H1 (cell line): ENCODE measurements at regions not wholly inside any gene's neighbourhood (a gene's known extent, or its start where the extent isn't known, plus 50 kb on each side); places are given as distances from the start of the nearest gene placed in this dataset.

Experiments
- CTCF ChIA-PET: fragments of 300-600 bp; sonication (Branson Sonifier 250); formaldehyde crosslinking; loops from one replicate; lab custom pipeline; 2021; ENCODE audit not compliant: partially characterized antibody; lab: Charles Lee
- POLR2A ChIA-PET: fragments of 300-600 bp; sonication (Branson Sonifier 250); formaldehyde crosslinking; loops from one replicate; lab custom pipeline; 2021; ENCODE audit warnings: inconsistent platforms; ENCODE audit not compliant: partially characterized antibody; lab: Charles Lee
- DNase-seq, 2 experiments: peaks; one replicate each; pipeline versions ENCODE4 v3.0.0 to v3.0.0-alpha.2; 2010 to 2022; ENCODE audit warnings: low spot score in 2 of 2, low read depth in 1 of 2, mixed read lengths in 1 of 2
- FAIRE-seq: peaks from 2 replicates; lab custom pipeline; 2011; peaks lifted over from hg19 to GRCh38; lab: Jason Lieb, UNC
- H2AFZ ChIP-seq: 2 replicates; pipeline ENCODE4 v1.8.1; 2012; ENCODE audit warnings: low read length, inconsistent platforms
- H2AK5ac ChIP-seq: 2 replicates; pipeline ENCODE4 v1.6.1; 2013; ENCODE audit warnings: low read depth, low read length
- H2BK120ac ChIP-seq: replicated peaks from 2 replicates; pipeline ENCODE3; 2013; ENCODE audit warnings: low read depth, low read length, inconsistent platforms
- H2BK12ac ChIP-seq: 2 replicates; pipeline ENCODE4 v1.6.1; 2013; ENCODE audit warnings: low read depth, low read length
- H2BK15ac ChIP-seq: 2 replicates; pipeline ENCODE4 v1.6.1; 2013; ENCODE audit warnings: low read length
- H2BK20ac ChIP-seq: 2 replicates; pipeline ENCODE4 v1.6.1; 2013; ENCODE audit warnings: low read length
- H2BK5ac ChIP-seq: 2 replicates; pipeline ENCODE4 v1.6.1; 2013; ENCODE audit warnings: low read depth, low read length
- H3K14ac ChIP-seq: 2 replicates; pipeline ENCODE4 v1.6.1; 2013; ENCODE audit warnings: inconsistent platforms; ENCODE audit not compliant: insufficient read length
- H3K18ac ChIP-seq: 2 replicates; pipeline ENCODE4 v1.6.1; 2013; ENCODE audit warnings: low read length; ENCODE audit errors: extremely low read depth
- H3K23ac ChIP-seq: 2 replicates; pipeline ENCODE4 v1.6.1; 2013; ENCODE audit warnings: inconsistent platforms; ENCODE audit not compliant: insufficient read length
- H3K23me2 ChIP-seq: 2 replicates; pipeline ENCODE4 v1.6.1; 2013; ENCODE audit warnings: low read depth, low read length
- H3K27ac ChIP-seq: 2 replicates; pipeline ENCODE4 v1.6.1; 2011; ENCODE audit warnings: low read depth, low read length, inconsistent platforms
- H3K27me3 ChIP-seq, 4 experiments: replicated peaks in 1 of 4; 1 replicate in 1 of 4; 2 replicates in 3 of 4; pipeline versions ENCODE4 v1.6.1 to v1.8.1; 2011 to 2013; ENCODE audit warnings: low read length in 3 of 4, mild to moderate bottlenecking in 3 of 4, inconsistent platforms in 2 of 4, mixed read lengths in 2 of 4, moderate library complexity in 1 of 4; ENCODE audit not compliant: control insufficient read depth in 3 of 4, insufficient read depth in 3 of 4; ENCODE audit errors: extremely low read depth in 1 of 4
- H3K36me3 ChIP-seq, 4 experiments: 2 replicates each; pipeline versions ENCODE4 v1.6.1 to v1.8.1; 2011 to 2013; ENCODE audit warnings: mild to moderate bottlenecking in 4 of 4, low read length in 3 of 4, moderate library complexity in 2 of 4, control low read depth in 1 of 4, inconsistent platforms in 1 of 4; ENCODE audit not compliant: insufficient read depth in 4 of 4, control insufficient read depth in 2 of 4
- H3K4ac ChIP-seq: replicated peaks from 2 replicates; pipeline ENCODE3; 2013; ENCODE audit warnings: low read length, low read depth, mixed read lengths, inconsistent platforms; ENCODE audit not compliant: insufficient read length
- H3K4me1 ChIP-seq, 4 experiments: replicated peaks in 1 of 4; 1 replicate in 1 of 4; 2 replicates in 3 of 4; pipeline versions ENCODE4 v1.6.1 to v1.8.1; 2011 to 2013; ENCODE audit warnings: low read length in 3 of 4, inconsistent platforms in 2 of 4, mixed read lengths in 1 of 4; ENCODE audit not compliant: insufficient read depth in 4 of 4, control insufficient read depth in 3 of 4
- H3K4me2 ChIP-seq, 2 experiments: 2 replicates each; pipeline versions ENCODE4 v1.6.1 to v1.8.1; 2011 to 2013; ENCODE audit warnings: low read depth in 2 of 2, low read length in 2 of 2, control low read depth in 1 of 2, inconsistent platforms in 1 of 2, mild to moderate bottlenecking in 1 of 2; ENCODE audit not compliant: insufficient read depth in 1 of 2
- H3K4me3 ChIP-seq, 4 experiments: fragments of 200-600, 300-600 bp in 1 of 4; sonication (generic), shearing (Covaris generic), sonication (Bioruptor Twin) in 1 of 4; 2 replicates each; pipeline versions ENCODE4 v1.5.1 to v1.8.1; 2011 to 2016; ENCODE audit warnings: low read length in 4 of 4, low read depth in 3 of 4, control low read depth in 2 of 4, inconsistent platforms in 2 of 4, mild to moderate bottlenecking in 2 of 4, mixed read lengths in 1 of 4, moderate library complexity in 1 of 4; ENCODE audit not compliant: insufficient read depth in 2 of 4; ENCODE audit errors: extremely low read depth in 1 of 4
- H3K56ac ChIP-seq: replicated peaks from 2 replicates; pipeline ENCODE3; 2013; ENCODE audit warnings: low read depth, mild to moderate bottlenecking, mixed read lengths, low read length, inconsistent platforms; ENCODE audit not compliant: insufficient read length
- H3K79me1 ChIP-seq: 2 replicates; pipeline ENCODE4 v1.6.1; 2013; ENCODE audit warnings: low read depth, low read length, control low read depth
- H3K79me2 ChIP-seq, 2 experiments: 2 replicates each; pipeline versions ENCODE4 v1.6.1 to v1.8.1; 2012 to 2013; ENCODE audit warnings: low read length in 2 of 2, mild to moderate bottlenecking in 2 of 2, inconsistent platforms in 1 of 2; ENCODE audit not compliant: insufficient read depth in 2 of 2, control insufficient read depth in 1 of 2
- H3K9ac ChIP-seq, 4 experiments: replicated peaks in 1 of 4; 1 replicate in 1 of 4; 2 replicates in 3 of 4; pipeline versions ENCODE4 v1.6.1 to v1.8.1; 2011 to 2013; ENCODE audit warnings: low read depth in 3 of 4, low read length in 3 of 4, control low read depth in 2 of 4, mild to moderate bottlenecking in 2 of 4, moderate library complexity in 2 of 4, inconsistent platforms in 1 of 4; ENCODE audit errors: extremely low read depth in 1 of 4
- H3K9me3 ChIP-seq, 2 experiments: 2 replicates each; pipeline versions ENCODE4 v1.6.1 to v1.8.1; 2012 to 2013; ENCODE audit warnings: mild to moderate bottlenecking in 2 of 2, moderate library complexity in 2 of 2, control low read depth in 1 of 2, inconsistent platforms in 1 of 2, low read depth in 1 of 2, low read length in 1 of 2, mixed read lengths in 1 of 2; ENCODE audit not compliant: insufficient read depth in 2 of 2
- H4K20me1 ChIP-seq, 2 experiments: replicated peaks in 1 of 2; 2 replicates each; pipeline versions ENCODE3 to v1.8.1; 2011 to 2013; ENCODE audit warnings: inconsistent platforms in 2 of 2, low read length in 2 of 2, mild to moderate bottlenecking in 1 of 2; ENCODE audit not compliant: insufficient read depth in 2 of 2, control insufficient read depth in 1 of 2
- H4K5ac ChIP-seq: 2 replicates; pipeline ENCODE4 v1.6.1; 2013; ENCODE audit warnings: low read length, low read depth, mixed read lengths, inconsistent platforms; ENCODE audit not compliant: insufficient read length
- H4K8ac ChIP-seq: 2 replicates; pipeline ENCODE4 v1.8.0; 2013; ENCODE audit warnings: mild to moderate bottlenecking, moderate library complexity, low read length, inconsistent platforms; ENCODE audit not compliant: insufficient read depth; ENCODE audit errors: extremely low read depth
- H4K91ac ChIP-seq: replicated peaks from 2 replicates; pipeline ENCODE3; 2013; ENCODE audit warnings: low read length, mixed read lengths, inconsistent platforms; ENCODE audit not compliant: insufficient read length
- CHD2 ChIP-seq: IDR thresholded peaks from 2 replicates; pipeline ENCODE4 v1.6.1; 2012; ENCODE audit warnings: low read length, improper control_type of control experiment
- EP300 ChIP-seq, 2 experiments: IDR thresholded peaks; 1 replicate in 1 of 2; 2 replicates in 1 of 2; pipeline ENCODE4 v1.6.1; 2011 to 2012; ENCODE audit warnings: low read depth in 2 of 2, low read length in 2 of 2, mild to moderate bottlenecking in 2 of 2, borderline replicate concordance in 1 of 2, inconsistent platforms in 1 of 2, moderate library complexity in 1 of 2
- GABPA ChIP-seq: IDR thresholded peaks from 2 replicates; pipeline ENCODE4 v1.6.1; 2011; ENCODE audit warnings: mild to moderate bottlenecking, low read length, moderate library complexity, borderline replicate concordance; ENCODE audit not compliant: insufficient read depth
- PHF8 ChIP-seq: fragments of 200-600 bp; sonication (generic); conservative IDR thresholded peaks from 2 replicates; pipeline ENCODE4 v1.7.1; 2012; ENCODE audit warnings: low read depth, mild to moderate bottlenecking, inconsistent platforms, low read length, moderate library complexity
- POLR2AphosphoS5 ChIP-seq: IDR thresholded peaks from 2 replicates; pipeline ENCODE4 v1.6.1; 2011; ENCODE audit warnings: low read depth, low read length
- SAP30 ChIP-seq: fragments of 300-600 bp; sonication (generic); IDR thresholded peaks from 2 replicates; pipeline ENCODE4 v1.7.1; 2012; ENCODE audit warnings: low read length, moderate library complexity, mild to moderate bottlenecking, inconsistent platforms; ENCODE audit not compliant: insufficient read depth, insufficient replicate concordance
- SIX5 ChIP-seq: IDR thresholded peaks from 2 replicates; pipeline ENCODE4 v1.6.1; 2011; ENCODE audit warnings: mild to moderate bottlenecking, low read depth, low read length
- SP1 ChIP-seq: IDR thresholded peaks from 2 replicates; pipeline ENCODE4 v1.6.1; 2011; ENCODE audit warnings: low read depth, low read length
- TAF1 ChIP-seq: IDR thresholded peaks from 2 replicates; pipeline ENCODE4 v1.6.1; 2011; ENCODE audit warnings: mild to moderate bottlenecking, low read depth, low read length
- TCF12 ChIP-seq: IDR thresholded peaks from 2 replicates; pipeline ENCODE4 v1.6.1; 2011; ENCODE audit warnings: low read depth, mild to moderate bottlenecking, low read length
- YY1 ChIP-seq: IDR thresholded peaks from 2 replicates; pipeline ENCODE4 v1.6.1; 2011; ENCODE audit warnings: low read depth, mild to moderate bottlenecking, low read length
- WGBS, 2 experiments: shearing (Covaris generic) in 1 of 2; methylation state at CpG; one replicate each; pipeline versions ENCODE4 v1.1.6 to v1.1.7; 2013 to 2015; ENCODE audit warnings: low lambda C conversion rate in 2 of 2, mixed read lengths in 2 of 2, inconsistent platforms in 1 of 2, low coverage in 1 of 2, missing lambda C conversion rate in 1 of 2; ENCODE audit not compliant: insufficient replicate concordance in 2 of 2, insufficient coverage in 1 of 2, insufficient read length in 1 of 2; ENCODE audit errors: extremely low coverage in 1 of 2, missing lambda C conversion rate in 1 of 2; 5-methylcytosine and 5-hydroxymethylcytosine counted together

DNA sequence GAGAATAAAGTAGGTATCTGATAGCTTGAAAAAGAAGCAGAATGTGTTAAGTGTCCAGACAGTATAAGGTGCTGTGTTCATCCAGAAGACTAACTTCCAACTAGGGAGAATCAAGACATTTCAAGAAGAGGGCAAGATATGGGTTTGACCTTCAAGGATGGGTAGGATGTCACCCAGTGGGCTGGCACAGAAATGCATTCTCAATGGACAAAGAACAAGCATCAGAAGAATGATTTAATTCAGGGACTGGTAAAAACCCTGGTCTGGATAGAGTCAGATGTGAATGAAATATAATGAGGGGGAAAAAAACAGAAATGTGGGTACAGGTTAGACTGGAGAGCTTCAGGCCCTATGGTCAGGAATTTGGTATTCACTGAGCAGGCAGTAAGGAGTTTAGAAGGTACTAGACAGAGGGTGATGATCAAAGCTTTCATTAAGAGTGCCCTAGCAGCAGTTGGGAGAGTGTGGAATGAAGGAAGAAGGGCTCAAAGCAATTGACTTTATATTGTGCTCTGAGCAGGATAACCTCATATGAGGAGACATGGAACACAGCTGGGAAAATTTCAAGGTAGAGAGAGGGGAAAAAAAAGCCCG lies 180.7 kb upstream of the ANK3 start:
- FAIRE-seq (no peak), DNase-seq (no peak)
- Histone ChIP-seq H3K27ac (no peak overlapping the region), H2AK5ac (no peak overlapping the region), H3K27me3 (no peaks in the 10 kb centered on the region), H3K9me3 (no peaks in the 10 kb centered on the region; a peak in 2 of 4 replicates), H3K18ac (no peak overlapping the region), H3K23ac (no peak overlapping the region), H2BK15ac (no peak overlapping the region), H4K8ac (no peak overlapping the region), H2BK5ac (no peak overlapping the region), H2BK12ac (no peak overlapping the region), H2BK20ac (no peak overlapping the region), H3K4me2 (no peak overlapping the region), H4K91ac (no peak overlapping the region), H3K23me2 (no peaks in the 10 kb centered on the region; the same call in 1 of the 2 replicates), H3K4ac (no peak overlapping the region), H3K56ac (no peak overlapping the region), H2AFZ (no peak overlapping the region), H3K79me1 (no peaks in the 10 kb centered on the region), H3K4me1 (peaks cover 0 to 16% (median 13%) of the 10 kb centered on the region in 4 experiments), H3K79me2 (no peaks in the 10 kb centered on the region), H3K4me3 (no peak overlapping the region), H3K14ac (no peak overlapping the region), H3K9ac (no peak overlapping the region), H4K5ac (no peak overlapping the region), H3K36me3 (no peaks in the 10 kb centered on the region), H4K20me1 (no peaks in the 10 kb centered on the region), H2BK120ac (no peak overlapping the region)
- POLR2A ChIA-PET, result interaction anchor here (0.7 kb wide), 1 partner anchor 185 kb away, joined by 4 read pairs; no protein-coding TSS in a partner anchor
- no peak for TF ChIP-seq CHD2
- TF ChIP-seq EP300 (IDR thresholded peaks at IDR 0.05; ENCODE audit: borderline replicate concordance in 1 of 2, low read depth in 2 of 2, low read length in 2 of 2), result no peak
- no peak for TF ChIP-seq SAP30
- TF ChIP-seq TAF1, result no peak
- no peak for TF ChIP-seq SIX5
- no peak for TF ChIP-seq PHF8
- no peak for TF ChIP-seq SP1
- TF ChIP-seq POLR2AphosphoS5, result no peak
- TF ChIP-seq GABPA, result no peak
- no peak for TF ChIP-seq YY1
- TF ChIP-seq TCF12, result no peak
- WGBS, 2 experiments, result 75% methylated on average over 1 of the region's 1 CpG; no CpG with 5 or more reads in 1 of the 2 experiments
- CTCF ChIA-PET, result interaction anchor here (0.7 to 1.1 kb wide), 5 partner anchors 9 to 132 kb away, joined by 3 to 4 read pairs (median 3); no protein-coding TSS in a partner anchor
